HuH-7 (cell line): ENCODE measurements at regions not wholly inside any gene's neighbourhood (a gene's known extent, or its start where the extent isn't known, plus 50 kb on each side); places are given as distances from the start of the nearest gene placed in this dataset.
A peak's percentile ranks its signal among the peaks of the same experiment; 100 is the strongest.

Source experiments
- DNase-seq: peaks from one replicate; pipeline ENCODE4 v3.0.0; 2011; ENCODE audit warnings: low spot score

GRCh38 chr2:147363181-147363580 lies 481.6 kb upstream of the ACVR2A start:
- DNase-seq, result no peak

DNA sequence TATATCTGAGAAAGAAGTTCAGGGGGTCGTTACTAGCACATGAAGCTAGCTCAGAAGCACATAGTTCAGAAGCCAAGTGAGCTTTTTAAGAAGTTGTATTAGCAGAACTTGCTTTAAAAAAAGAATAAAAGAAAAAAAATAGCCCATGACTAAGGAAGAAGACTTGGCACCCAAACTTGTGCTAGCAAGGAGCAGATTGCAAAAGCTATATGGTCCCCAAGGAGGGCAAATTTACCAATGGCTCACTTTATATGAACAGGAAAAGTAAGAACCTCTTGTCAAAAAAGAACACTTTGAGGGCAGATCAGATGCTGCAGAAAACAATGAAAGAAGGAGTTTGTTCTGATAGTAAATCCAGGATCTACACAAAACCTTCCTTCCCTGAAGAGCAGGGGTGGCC lies 486.5 kb upstream of the ACVR2A start:
- DNase-seq, result no peak

- no peak for DNase-seq
These were observed 488.7 kb upstream of the ACVR2A start for GRCh38 chr2:147356157-147356556.

GRCh38 chr2:147355706-147356105 lies 489.1 kb upstream of the ACVR2A start:
- DNase-seq, result no peak

GRCh38 chr2:147353072-147353381 lies 491.8 kb upstream of the ACVR2A start:
- no peak for DNase-seq

GRCh38 chr2:147352264-147353071 lies 492.4 kb upstream of the ACVR2A start:
- no peak for DNase-seq

GRCh38 chr2:147351784-147352183 lies 493.0 kb upstream of the ACVR2A start:
- DNase-seq, result no peak

DNA sequence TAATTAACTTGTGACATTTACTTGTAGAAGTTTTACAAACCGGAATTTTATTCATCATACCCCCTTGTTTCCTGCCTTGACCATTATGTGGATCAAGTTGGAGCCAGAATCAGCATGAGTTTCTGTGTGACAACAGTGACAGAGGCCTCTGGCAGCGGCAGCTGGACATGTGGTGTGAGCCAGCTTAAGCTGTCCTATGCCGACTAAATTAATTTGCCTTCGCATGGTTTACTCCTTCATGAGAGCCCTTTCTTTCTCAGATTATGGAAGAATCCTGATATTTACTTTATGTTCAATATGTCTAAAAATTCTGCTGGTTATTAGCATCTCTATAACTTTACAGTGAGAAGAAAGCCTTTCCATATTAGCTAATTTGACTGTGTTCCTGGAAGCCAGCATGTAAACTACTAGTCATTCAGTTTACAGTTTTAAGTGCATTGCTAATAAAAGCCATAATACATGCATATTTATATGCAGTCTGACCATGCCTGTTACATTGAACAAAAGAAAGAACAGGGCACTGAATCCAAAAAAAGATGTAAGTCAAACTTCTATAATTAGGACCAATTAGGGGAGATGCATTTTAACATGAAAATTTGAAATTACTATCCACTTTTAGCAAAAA lies 495.8 kb upstream of the ACVR2A start:
- no peak for DNase-seq

- DNase-seq, result no peak
These were observed 498.7 kb upstream of the ACVR2A start for GRCh38 chr2:147346142-147346541.

GRCh38 chr2:147345246-147345645 lies 499.6 kb upstream of the ACVR2A start:
- DNase-seq, result no peak

DNA sequence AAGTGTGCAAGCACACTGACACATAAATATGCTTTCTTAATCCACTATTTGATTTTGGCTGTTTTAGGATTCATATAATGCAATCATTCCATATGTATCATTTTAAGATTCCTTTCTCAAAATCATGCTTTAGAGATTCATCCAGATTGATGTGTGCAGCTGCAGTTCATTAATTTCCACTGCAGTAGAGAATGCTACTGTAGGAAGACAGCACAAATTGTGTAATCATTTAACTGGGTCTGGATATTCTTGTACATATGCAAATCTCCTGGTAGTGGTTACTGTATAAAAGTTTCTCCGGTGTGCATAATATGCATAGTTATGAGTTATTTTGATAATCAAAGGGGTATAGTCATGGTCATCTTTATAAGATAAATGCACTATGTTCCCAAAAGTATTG lies 502.5 kb upstream of the ACVR2A start:
- DNase-seq, result no peak

DNA sequence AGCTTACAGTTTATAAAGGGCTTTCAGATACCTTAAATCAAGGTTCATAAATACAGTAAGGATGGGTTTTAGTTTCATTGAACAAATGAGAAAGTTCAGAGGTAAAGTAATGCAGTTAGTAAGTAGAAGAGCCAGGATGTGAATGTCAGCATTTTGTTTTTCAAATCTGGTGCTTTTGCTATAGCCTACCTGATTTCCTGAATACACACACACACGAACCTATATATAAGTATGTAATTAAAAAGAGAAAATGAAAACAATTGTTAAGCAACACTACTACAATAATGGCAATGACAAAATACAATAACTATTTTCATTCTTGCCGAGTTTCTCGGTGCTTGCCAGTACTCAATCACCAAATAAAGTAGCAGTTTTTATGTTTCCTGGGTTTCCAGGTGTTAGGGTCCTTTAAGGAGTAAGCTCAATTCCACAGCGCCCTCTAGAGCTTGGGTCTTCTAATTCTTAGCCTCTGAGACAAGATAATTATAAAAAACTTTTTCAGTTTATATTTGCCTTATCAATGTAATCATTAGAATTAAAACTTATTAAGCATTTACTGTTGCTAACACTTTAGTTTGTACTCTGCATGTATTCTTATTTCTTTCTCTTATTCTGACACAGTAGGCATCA lies 512.9 kb upstream of the ACVR2A start:
- DNase-seq, result peak; percentile 28

GRCh38 chr2:147330925-147331324 lies 513.9 kb upstream of the ACVR2A start:
- DNase-seq, result no peak

DNA sequence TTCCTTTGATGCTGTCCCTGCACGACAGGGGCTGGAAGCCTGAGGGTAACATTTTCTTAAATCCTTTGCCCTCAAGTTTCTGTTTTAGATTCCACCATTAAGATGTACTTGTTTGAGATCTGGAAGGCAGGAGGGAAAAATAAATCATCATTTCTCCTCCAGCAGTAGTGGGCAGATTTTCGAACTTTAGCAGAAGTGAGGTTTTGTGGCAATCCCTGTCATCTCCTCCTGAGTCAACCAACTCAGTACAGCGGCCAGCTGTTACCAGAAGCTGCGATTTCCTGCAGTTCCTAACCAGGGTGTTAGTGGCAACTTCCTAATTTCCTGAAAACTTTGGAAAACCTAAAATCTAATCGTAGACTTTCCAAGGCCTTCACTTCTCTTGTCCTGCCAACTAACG lies 517.2 kb upstream of the ACVR2A start:
- DNase-seq, result no peak

- DNase-seq, result no peak
These were observed 518.8 kb upstream of the ACVR2A start for GRCh38 chr2:147325990-147326389.

DNA sequence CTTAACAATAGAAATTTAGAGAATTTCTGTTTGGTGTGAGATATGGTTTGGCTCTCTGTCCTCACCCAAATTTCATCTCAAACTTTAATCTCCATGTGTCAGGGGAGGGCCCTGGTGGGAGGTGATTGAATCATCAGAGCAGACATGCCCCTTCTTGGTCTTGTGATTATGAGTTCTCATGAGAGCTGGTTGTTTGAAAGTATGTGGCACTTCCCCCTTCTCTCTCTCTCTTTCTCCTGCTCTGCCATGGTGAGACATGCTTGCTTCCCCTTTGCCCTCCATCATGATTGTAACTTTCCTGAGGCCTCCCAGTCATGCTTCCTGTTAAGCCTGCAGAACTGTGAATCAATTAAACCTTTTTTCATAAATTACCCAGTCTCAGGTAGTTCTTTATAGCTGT lies 524.7 kb upstream of the ACVR2A start:
- DNase-seq, result no peak

- DNase-seq, result peak; percentile 67
These were observed 533.8 kb upstream of the ACVR2A start for GRCh38 chr2:147311058-147311430.

GRCh38 chr2:147310335-147311057 lies 534.3 kb upstream of the ACVR2A start:
- DNase-seq, result no peak

DNA sequence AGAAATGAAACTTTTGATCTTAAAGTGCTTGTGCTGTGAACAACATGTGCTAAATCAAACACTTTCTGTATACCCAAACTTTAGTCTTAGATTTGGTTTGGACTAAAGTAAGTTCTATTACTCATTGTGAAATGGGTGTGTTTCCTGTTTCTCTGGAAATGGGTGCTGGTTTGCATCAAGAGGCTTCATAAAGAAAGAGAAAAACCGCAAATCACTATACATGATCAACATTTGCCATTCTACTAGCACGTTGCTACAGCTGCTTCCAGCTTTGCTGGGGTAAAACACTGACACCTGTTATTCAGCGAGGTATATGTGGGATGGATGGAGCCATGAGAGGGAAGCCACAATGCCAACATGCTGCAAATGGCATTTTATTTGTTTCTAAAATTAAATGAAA lies 547.0 kb upstream of the ACVR2A start:
- no peak for DNase-seq

GRCh38 chr2:147294825-147295392 lies 549.9 kb upstream of the ACVR2A start:
- no peak for DNase-seq

DNA sequence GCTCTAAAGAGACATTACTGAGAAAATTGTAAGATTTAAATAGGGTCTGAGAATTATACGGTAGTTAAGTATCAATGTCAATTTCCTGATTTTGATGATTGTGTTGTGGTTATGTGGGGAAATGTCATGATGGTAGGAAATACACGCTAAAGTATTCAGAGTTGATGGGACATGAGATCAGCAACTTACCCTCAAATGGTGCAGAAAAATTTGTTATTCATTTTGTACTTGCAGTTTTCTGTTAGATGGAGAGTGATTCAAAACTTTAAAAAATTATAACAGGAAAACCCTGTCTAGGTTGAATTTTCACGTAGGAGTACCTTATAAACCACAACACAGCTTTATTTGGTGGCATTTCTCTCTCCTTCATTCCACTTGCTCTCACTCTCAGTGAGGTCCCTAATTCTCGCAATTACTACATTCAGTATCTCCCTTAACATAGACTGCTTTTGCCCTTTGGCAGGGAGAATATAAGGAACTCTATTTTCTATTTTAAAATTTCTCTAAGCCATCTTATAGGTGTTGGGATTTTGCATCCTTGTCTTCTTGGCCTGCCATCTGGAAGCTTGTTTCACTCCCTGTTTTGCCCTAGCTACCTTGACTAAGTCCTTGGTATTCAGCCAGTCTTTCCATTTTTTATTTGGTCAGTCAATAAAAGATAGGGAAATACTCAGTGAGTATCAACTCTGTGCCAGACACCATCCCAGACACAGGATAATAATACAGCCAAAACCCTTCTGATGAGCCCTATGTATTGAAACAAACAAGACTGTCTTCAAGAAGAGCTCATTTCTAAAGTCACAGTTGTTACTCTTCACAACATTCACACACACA lies 550.6 kb upstream of the ACVR2A start:
- DNase-seq, result no peak

GRCh38 chr2:147288131-147288530 lies 556.7 kb upstream of the ACVR2A start:
- no peak for DNase-seq
